Left lobe of liver (tissue), 2 donors: ENCODE measurements at regions not wholly inside any gene's neighbourhood (a gene's known extent, or its start where the extent isn't known, plus 50 kb on each side); places are given as distances from the start of the nearest gene placed in this dataset.

Experiments used
- ATAC-seq: fragments of 200-7000 bp; cut with Tn5 transposase; one replicate; pipeline ENCODE4 v1.9.1; 2020; ENCODE audit warnings: mild to moderate bottlenecking, moderate library complexity
- DNase-seq: peaks from one replicate; pipeline ENCODE4 v3.0.0-alpha.2; 2020; ENCODE audit warnings: low spot score
- donor health status: DM: no; HTN: no; CAD: no; lungs with moderate emphysema.
- donor health status: DM: no; HTN: yes; CAD: no.

- no peak for ATAC-seq
Observed at GRCh38 chr13:103282571-103283450, 216.6 kb upstream of the SLC10A2 start.

GRCh38 chr13:103277959-103278694 is 211.9 kb upstream of the SLC10A2 start:
- no peak for DNase-seq
- ATAC-seq: no peak

More at GRCh38 chr13:103282571-103283450, 216.6 kb upstream of the SLC10A2 start:
- no peak for DNase-seq

- ATAC-seq: no peak
Observed at GRCh38 chr13:103276775-103277498, 210.7 kb upstream of the SLC10A2 start.

GRCh38 chr13:103275722-103276121 is 209.5 kb upstream of the SLC10A2 start:
- ATAC-seq (no peak), DNase-seq (no peak)

More at GRCh38 chr13:103276775-103277498, 210.7 kb upstream of the SLC10A2 start:
- no peak for DNase-seq

GRCh38 chr13:103275081-103275480 is 208.9 kb upstream of the SLC10A2 start:
- ATAC-seq (no peak), DNase-seq (no peak)

GRCh38 chr13:103273825-103274224 is 207.6 kb upstream of the SLC10A2 start:
- ATAC-seq (no peak), DNase-seq (no peak)

- no peak for ATAC-seq
Observed at GRCh38 chr13:103272770-103273169, 206.6 kb upstream of the SLC10A2 start.

GRCh38 chr13:103263448-103263847 is 197.2 kb upstream of the SLC10A2 start:
- ATAC-seq: no peak
- no peak for DNase-seq

More at GRCh38 chr13:103272770-103273169, 206.6 kb upstream of the SLC10A2 start:
- DNase-seq: no peak

- DNase-seq (no peak), ATAC-seq (no peak)
Observed at GRCh38 chr13:103255587-103256301, 189.5 kb upstream of the SLC10A2 start.

GRCh38 chr13:103250071-103250470 is 183.9 kb upstream of the SLC10A2 start:
- ATAC-seq (no peak), DNase-seq (no peak)

- DNase-seq (no peak), ATAC-seq (no peak)
Observed at GRCh38 chr13:103246581-103247200, 180.5 kb upstream of the SLC10A2 start.

- no peak for ATAC-seq
- no peak for DNase-seq
Observed at GRCh38 chr13:103243495-103243894, 177.3 kb upstream of the SLC10A2 start.

- ATAC-seq: no peak
- no peak for DNase-seq
Observed at GRCh38 chr13:103238441-103238840, 172.2 kb upstream of the SLC10A2 start.

GRCh38 chr13:103236213-103236612 is 170.0 kb upstream of the SLC10A2 start:
- no peak for DNase-seq
- ATAC-seq: no peak

GRCh38 chr13:103229674-103230073 is 163.5 kb upstream of the SLC10A2 start:
- DNase-seq: no peak
- no peak for ATAC-seq

GRCh38 chr13:103224804-103225203 is 158.6 kb upstream of the SLC10A2 start:
- ATAC-seq (no peak), DNase-seq (no peak)

- no peak for ATAC-seq
- no peak for DNase-seq
Observed at GRCh38 chr13:103222683-103223082, 156.5 kb upstream of the SLC10A2 start.

- no peak for ATAC-seq
- DNase-seq: no peak
Observed at GRCh38 chr13:103218253-103218652, 152.0 kb upstream of the SLC10A2 start.

- DNase-seq (no peak), ATAC-seq (no peak)
Observed at GRCh38 chr13:103213152-103213551, 146.9 kb upstream of the SLC10A2 start.

GRCh38 chr13:103210348-103210747 is 144.1 kb upstream of the SLC10A2 start:
- ATAC-seq: no peak

More at GRCh38 chr13:103210348-103210747, 144.1 kb upstream of the SLC10A2 start:
- DNase-seq: no peak
